ENCODE measurements at regions not wholly inside any gene's neighbourhood (a gene's known extent, or its start where the extent isn't known, plus 50 kb on each side); places are given as distances from the start of the nearest gene placed in this dataset.

GRCh38 chr17:34825102-34825501, 136.2 kb downstream of the CCT6B start:
- DNase-seq = no peak

GRCh38 chr17:34823023-34823422, 138.2 kb downstream of the CCT6B start:
- DNase-seq = no peak

GRCh38 chr17:34822007-34822739, 139.1 kb downstream of the CCT6B start:
- no peak for DNase-seq

- DNase-seq = no peak
Observed at GRCh38 chr17:34820922-34821321, 140.3 kb downstream of the CCT6B start.

GRCh38 chr17:34820248-34820801, 140.9 kb downstream of the CCT6B start:
- no peak for DNase-seq

- DNase-seq = no peak
Observed at GRCh38 chr17:34817252-34818035, 143.8 kb downstream of the CCT6B start.

- DNase-seq = peak; percentile 36
Observed at GRCh38 chr17:34816848-34817247, 144.4 kb downstream of the CCT6B start.

GRCh38 chr17:34813290-34813689, 148.0 kb downstream of the CCT6B start:
- DNase-seq = no peak

GRCh38 chr17:34811561-34811960, 149.7 kb downstream of the CCT6B start:
- no peak for DNase-seq

GRCh38 chr17:34800661-34801060, 160.6 kb downstream of the CCT6B start:
- DNase-seq = no peak

GRCh38 chr17:34799751-34800150, 161.5 kb downstream of the CCT6B start:
- DNase-seq = no peak

GRCh38 chr17:34798581-34798980, 162.7 kb downstream of the CCT6B start:
- DNase-seq = no peak

- DNase-seq = no peak
Observed at GRCh38 chr17:34797720-34798119, 163.5 kb downstream of the CCT6B start.

GRCh38 chr17:34793231-34793908, 167.9 kb downstream of the CCT6B start:
- DNase-seq = no peak

- DNase-seq = no peak
Observed at GRCh38 chr17:34788696-34789095, 172.6 kb downstream of the CCT6B start.

GRCh38 chr17:34784526-34784925, 176.7 kb downstream of the CCT6B start:
- no peak for DNase-seq

GRCh38 chr17:34782271-34782670, 179.0 kb downstream of the CCT6B start:
- DNase-seq = no peak

- no peak for DNase-seq
Observed at GRCh38 chr17:34781571-34782108, 179.6 kb downstream of the CCT6B start.

- no peak for DNase-seq
Observed at GRCh38 chr17:34781071-34781470, 180.2 kb downstream of the CCT6B start.

GRCh38 chr17:34780438-34780837, 180.8 kb downstream of the CCT6B start:
- DNase-seq = no peak

GRCh38 chr17:34776456-34777443, 184.5 kb downstream of the CCT6B start:
- DNase-seq = no peak

GRCh38 chr17:34773036-34773435, 188.2 kb downstream of the CCT6B start:
- DNase-seq = no peak

All from NCI-H526 treated with DMSO at 0.1 percent for 48 hours (cell line).